Mesendoderm (in vitro differentiated cells): ENCODE measurements at regions not wholly inside any gene's neighbourhood (a gene's known extent, or its start where the extent isn't known, plus 50 kb on each side); places are given as distances from the start of the nearest gene placed in this dataset.

Experiments used
- DNase-seq: peaks from one replicate; pipeline ENCODE4 v3.0.0; 2013
- H2AK5ac ChIP-seq: 2 replicates; pipeline ENCODE4 v1.6.1; 2013; ENCODE audit warnings: low read length, inconsistent platforms
- H2BK120ac ChIP-seq: 2 replicates; pipeline ENCODE4 v1.6.1; 2013; ENCODE audit warnings: low read depth, mild to moderate bottlenecking, low read length, moderate library complexity, mixed read lengths
- H2BK15ac ChIP-seq: replicated peaks from 2 replicates; pipeline ENCODE4 v1.6.1; 2013; ENCODE audit warnings: low read depth, mild to moderate bottlenecking, moderate library complexity
- H2BK5ac ChIP-seq: 2 replicates; pipeline ENCODE4 v1.6.1; 2013; ENCODE audit warnings: low read length, inconsistent platforms
- H3K18ac ChIP-seq: 2 replicates; pipeline ENCODE4 v1.6.1; 2013; ENCODE audit warnings: mild to moderate bottlenecking, low read length, mixed read lengths
- H3K23ac ChIP-seq: one replicate; pipeline ENCODE4 v1.6.1; 2013; ENCODE audit warnings: low read length
- H3K27ac ChIP-seq: 2 replicates; pipeline ENCODE4 v1.5.1; 2013; ENCODE audit warnings: low read depth, mild to moderate bottlenecking, inconsistent platforms, low read length, moderate library complexity
- H3K27me3 ChIP-seq: 2 replicates; pipeline ENCODE4 v1.6.1; 2013; ENCODE audit warnings: low read length, control low read depth, mild to moderate bottlenecking, inconsistent platforms; ENCODE audit not compliant: insufficient read depth, poor library complexity
- H3K36me3 ChIP-seq: 2 replicates; pipeline ENCODE4 v1.6.1; 2013; ENCODE audit warnings: low read length, inconsistent platforms; ENCODE audit not compliant: control insufficient read depth, insufficient read depth
- H3K4ac ChIP-seq: one replicate; pipeline ENCODE4 v1.6.1; 2013; ENCODE audit warnings: low read depth, mild to moderate bottlenecking, low read length, moderate library complexity
- H3K4me1 ChIP-seq: 2 replicates; pipeline ENCODE4 v1.6.1; 2013; ENCODE audit warnings: low read depth, low read length, inconsistent platforms; ENCODE audit not compliant: control insufficient read depth
- H3K4me2 ChIP-seq: 2 replicates; pipeline ENCODE4 v1.6.1; 2013; ENCODE audit warnings: low read length
- H3K4me3 ChIP-seq: 2 replicates; pipeline ENCODE4 v1.5.1; 2013; ENCODE audit warnings: mild to moderate bottlenecking, low read length
- H3K56ac ChIP-seq: one replicate; pipeline ENCODE4 v1.6.1; 2013; ENCODE audit warnings: low read length
- H3K79me1 ChIP-seq: 2 replicates; pipeline ENCODE4 v1.6.1; 2013; ENCODE audit warnings: low read length, inconsistent platforms
- H3K79me2 ChIP-seq: 2 replicates; pipeline ENCODE4 v1.6.1; 2013; ENCODE audit warnings: mild to moderate bottlenecking, low read length; ENCODE audit not compliant: control insufficient read depth, insufficient read depth
- H3K9ac ChIP-seq: 2 replicates; pipeline ENCODE4 v1.6.1; 2013; ENCODE audit warnings: low read length, inconsistent platforms
- H4K5ac ChIP-seq: one replicate; pipeline ENCODE4 v1.6.1; 2013; ENCODE audit warnings: low read length
- H4K8ac ChIP-seq: one replicate; pipeline ENCODE4 v1.6.1; 2013; ENCODE audit warnings: low read depth, mild to moderate bottlenecking, control low read depth, low read length, moderate library complexity
- WGBS: extraction: QIAGEN DNeasy Blood & Tissue Kit; methylation state at CpG from one replicate; pipeline ENCODE4 v1.1.7; 2013; ENCODE audit warnings: low lambda C conversion rate, missing lambda C conversion rate; ENCODE audit not compliant: insufficient coverage; ENCODE audit errors: extremely low coverage; 5-methylcytosine and 5-hydroxymethylcytosine counted together

GRCh38 chr2:226564667-226565066 lies 235.0 kb downstream of the IRS1 start:
- Histone ChIP-seq H3K79me2 (no peaks in the 10 kb centered on the region), H3K56ac (no peak overlapping the region), H3K9ac (no peak overlapping the region), H2AK5ac (no peak overlapping the region), H2BK5ac (no peak overlapping the region), H4K8ac (no peak overlapping the region), H3K4me1 (no peaks in the 10 kb centered on the region), H3K27me3 (no peaks in the 10 kb centered on the region), H3K36me3 (no peaks in the 10 kb centered on the region), H3K27ac (no peak overlapping the region), H3K4ac (no peak overlapping the region), H3K23ac (no peak overlapping the region), H2BK120ac (no peak overlapping the region), H3K4me3 (no peak overlapping the region), H3K79me1 (no peaks in the 10 kb centered on the region), H2BK15ac (no peak overlapping the region), H4K5ac (no peak overlapping the region), H3K4me2 (no peak overlapping the region), H3K18ac (no peak overlapping the region)
- no CpG with 5 or more reads among the region's 5 CpGs for WGBS
- no peak for DNase-seq

- WGBS: no CpG with 5 or more reads among the region's 1 CpG
- no peaks in the 10 kb centered on the region for H3K36me3 ChIP-seq
- H2AK5ac ChIP-seq: no peak overlapping the region
- no peak for DNase-seq
- no peaks in the 10 kb centered on the region for H3K27me3 ChIP-seq
- H2BK5ac ChIP-seq: no peak overlapping the region
- H3K23ac ChIP-seq: no peak overlapping the region
- no peak overlapping the region for H4K5ac ChIP-seq
- H4K8ac ChIP-seq: no peak overlapping the region
- no peak overlapping the region for H3K4ac ChIP-seq
- no peak overlapping the region for H3K27ac ChIP-seq
- no peaks in the 10 kb centered on the region for H3K79me1 ChIP-seq
- H3K79me2 ChIP-seq: no peaks in the 10 kb centered on the region
- no peak overlapping the region for H2BK120ac ChIP-seq
- no peaks in the 10 kb centered on the region for H3K4me1 ChIP-seq
- H3K4me3 ChIP-seq: no peak overlapping the region
- no peak overlapping the region for H3K4me2 ChIP-seq
- no peak overlapping the region for H3K9ac ChIP-seq
- H3K56ac ChIP-seq: no peak overlapping the region
- H3K18ac ChIP-seq: no peak overlapping the region
- no peak overlapping the region for H2BK15ac ChIP-seq
Measured at GRCh38 chr2:226561962-226562361, 237.7 kb downstream of the IRS1 start.

GRCh38 chr2:226560325-226560724 lies 239.3 kb downstream of the IRS1 start:
- Histone ChIP-seq H3K4ac (no peak overlapping the region), H2AK5ac (no peak overlapping the region), H3K27ac (no peak overlapping the region), H3K36me3 (no peaks in the 10 kb centered on the region), H3K79me1 (no peaks in the 10 kb centered on the region), H3K4me2 (no peak overlapping the region), H3K4me1 (no peaks in the 10 kb centered on the region), H2BK120ac (no peak overlapping the region), H4K8ac (no peak overlapping the region), H3K4me3 (no peak overlapping the region), H3K56ac (no peak overlapping the region), H4K5ac (no peak overlapping the region), H3K23ac (no peak overlapping the region), H3K18ac (no peak overlapping the region), H2BK15ac (no peak overlapping the region), H3K9ac (no peak overlapping the region), H3K79me2 (no peaks in the 10 kb centered on the region), H2BK5ac (no peak overlapping the region), H3K27me3 (no peaks in the 10 kb centered on the region)
- no peak for DNase-seq
- no CpG with 5 or more reads among the region's 2 CpGs for WGBS

- no peaks in the 10 kb centered on the region for H3K4me1 ChIP-seq
- DNase-seq: no peak
- no peak overlapping the region for H2BK120ac ChIP-seq
- H4K5ac ChIP-seq: no peak overlapping the region
- H4K8ac ChIP-seq: no peak overlapping the region
- H3K79me2 ChIP-seq: no peaks in the 10 kb centered on the region
- no peak overlapping the region for H3K4ac ChIP-seq
- no peak overlapping the region for H3K56ac ChIP-seq
- H3K36me3 ChIP-seq: no peaks in the 10 kb centered on the region
- no CpG with 5 or more reads among the region's 2 CpGs for WGBS
- no peaks in the 10 kb centered on the region for H3K79me1 ChIP-seq
- no peak overlapping the region for H3K23ac ChIP-seq
- H3K4me3 ChIP-seq: no peak overlapping the region
- no peak overlapping the region for H3K9ac ChIP-seq
- no peaks in the 10 kb centered on the region for H3K27me3 ChIP-seq
- no peak overlapping the region for H2BK15ac ChIP-seq
- H3K18ac ChIP-seq: no peak overlapping the region
- no peak overlapping the region for H3K27ac ChIP-seq
- H3K4me2 ChIP-seq: no peak overlapping the region
- H2AK5ac ChIP-seq: no peak overlapping the region
- H2BK5ac ChIP-seq: no peak overlapping the region
Measured at GRCh38 chr2:226559536-226559935, 240.1 kb downstream of the IRS1 start.

GRCh38 chr2:226558418-226558817 lies 241.2 kb downstream of the IRS1 start:
- H3K4me2 ChIP-seq: no peak overlapping the region
- H4K8ac ChIP-seq: no peak overlapping the region
- no peak overlapping the region for H4K5ac ChIP-seq
- H3K23ac ChIP-seq: no peak overlapping the region
- no peaks in the 10 kb centered on the region for H3K79me2 ChIP-seq
- no peaks in the 10 kb centered on the region for H3K4me1 ChIP-seq
- no peaks in the 10 kb centered on the region for H3K36me3 ChIP-seq
- H3K56ac ChIP-seq: no peak overlapping the region
- no peak overlapping the region for H2BK5ac ChIP-seq
- no peak overlapping the region for H3K18ac ChIP-seq
- no peak overlapping the region for H3K4ac ChIP-seq
- H3K9ac ChIP-seq: no peak overlapping the region
- no peak overlapping the region for H3K4me3 ChIP-seq
- H3K27me3 ChIP-seq: no peaks in the 10 kb centered on the region
- H3K79me1 ChIP-seq: no peaks in the 10 kb centered on the region
- no peak overlapping the region for H3K27ac ChIP-seq
- H2BK120ac ChIP-seq: no peak overlapping the region
- DNase-seq: no peak
- no CpG with 5 or more reads among the region's 5 CpGs for WGBS
- no peak overlapping the region for H2AK5ac ChIP-seq
- H2BK15ac ChIP-seq: no peak overlapping the region

GRCh38 chr2:226556050-226556449 lies 243.6 kb downstream of the IRS1 start:
- Histone ChIP-seq H3K27ac (no peak overlapping the region), H2AK5ac (no peak overlapping the region)

More at GRCh38 chr2:226556050-226556449, 243.6 kb downstream of the IRS1 start:
- no peak overlapping the region for H2BK15ac ChIP-seq
- H4K5ac ChIP-seq: no peak overlapping the region
- H3K4me2 ChIP-seq: no peak overlapping the region
- no peaks in the 10 kb centered on the region for H3K27me3 ChIP-seq
- H3K79me1 ChIP-seq: no peaks in the 10 kb centered on the region
- DNase-seq: peak; percentile 8
- no peaks in the 10 kb centered on the region for H3K36me3 ChIP-seq
- no peak overlapping the region for H3K9ac ChIP-seq
- no CpG with 5 or more reads among the region's 4 CpGs for WGBS
- H3K23ac ChIP-seq: no peak overlapping the region
- no peaks in the 10 kb centered on the region for H3K79me2 ChIP-seq
- H2BK5ac ChIP-seq: no peak overlapping the region
- H2BK120ac ChIP-seq: no peak overlapping the region
- no peak overlapping the region for H3K4ac ChIP-seq
- no peak overlapping the region for H4K8ac ChIP-seq
- H3K18ac ChIP-seq: no peak overlapping the region
- H3K4me3 ChIP-seq: no peak overlapping the region
- no peaks in the 10 kb centered on the region for H3K4me1 ChIP-seq
- no peak overlapping the region for H3K56ac ChIP-seq
